ENCODE measurements at regions not wholly inside any gene's neighbourhood (a gene's known extent, or its start where the extent isn't known, plus 50 kb on each side); places are given as distances from the start of the nearest gene placed in this dataset.
"Not testable (repeated sequence)": the region's sequence is repeated elsewhere in the genome, so short reads cannot be mapped to it uniquely, and the experiment has no call there.

DNA sequence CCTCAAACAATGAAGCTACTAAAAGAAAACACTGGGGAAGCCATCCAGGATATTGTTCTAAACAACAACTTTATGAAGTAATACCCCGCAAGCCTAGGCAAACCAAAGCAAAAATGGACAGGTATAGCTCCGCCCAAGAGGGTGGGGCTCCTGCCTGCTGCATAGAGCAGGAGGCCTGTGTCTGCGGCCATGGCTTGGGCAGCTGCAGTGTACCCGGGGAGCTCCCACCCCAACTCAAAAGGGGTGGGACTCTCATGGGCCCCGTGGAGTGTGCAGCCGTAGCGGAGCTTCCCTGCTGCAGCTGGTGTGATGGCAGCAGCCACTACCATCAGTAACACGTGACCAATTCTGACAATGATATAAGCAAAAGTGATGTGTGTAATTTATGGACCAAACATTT, 264.2 kb upstream of the KITLG start:
- DNase-seq, result no peak
- Histone ChIP-seq H3K27me3 (replicated peaks in 2 of 5; ENCODE audit: control insufficient read depth in 4 of 5, insufficient read depth in 5 of 5, low read length in 4 of 5) (no peaks in the 10 kb centered on the region), H3K27ac (ENCODE audit: insufficient read depth in 1 of 2, low read depth in 1 of 2, low read length in 2 of 2, poor library complexity in 1 of 2, severe bottlenecking in 2 of 2) (no peak overlapping the region), H3K9me3 (ENCODE audit: control extremely low read depth in 1 of 5, control insufficient read depth in 4 of 5, insufficient read depth in 2 of 5, low read depth in 1 of 5, low read length in 4 of 5) (peaks cover 0 to 3% (median 0%) of the 10 kb centered on the region in 5 experiments), H3K4me1 (ENCODE audit: control extremely low read depth in 1 of 4, control insufficient read depth in 4 of 4, insufficient read depth in 4 of 4, low read length in 3 of 4) (no peaks in the 10 kb centered on the region), H3K36me3 (ENCODE audit: control insufficient read depth in 4 of 4, insufficient read depth in 4 of 4, low read length in 3 of 4) (no peaks in the 10 kb centered on the region), H3K4me3 (ENCODE audit: control insufficient read depth in 1 of 7, extremely low read depth in 1 of 7, insufficient read depth in 4 of 7, low read depth in 2 of 7, low read length in 6 of 7) (no peak overlapping the region)
- 78% methylated on average over 7 of the region's 8 CpGs for WGBS (ENCODE audit: insufficient coverage)
- POLR2A ChIA-PET, result no interaction called here
- CTCF ChIA-PET, result interaction anchor here (0.6 to 0.8 kb wide), 2 partner anchors 10 to 1077 kb away, joined by 3 read pairs; no protein-coding TSS in a partner anchor

DNA sequence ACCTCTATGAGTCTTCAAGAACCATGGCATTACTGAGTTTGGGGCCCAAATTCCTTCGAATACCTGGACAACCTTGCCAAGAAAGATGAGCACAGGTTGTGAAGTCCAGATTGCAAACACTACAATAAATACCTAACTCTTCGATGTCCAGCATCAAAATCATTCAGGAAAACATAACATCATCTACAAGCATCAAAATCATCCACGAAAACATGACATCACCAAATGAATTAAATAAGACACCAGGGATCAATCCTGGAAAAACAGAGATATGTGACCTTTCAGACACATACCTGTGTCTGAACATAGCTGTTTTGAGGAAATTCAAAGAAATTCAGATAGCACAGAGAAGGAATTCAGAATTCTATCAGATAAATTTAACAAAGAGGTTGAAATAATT, 262.0 kb upstream of the KITLG start:
- POLR2A ChIA-PET, result no interaction called here

DNA sequence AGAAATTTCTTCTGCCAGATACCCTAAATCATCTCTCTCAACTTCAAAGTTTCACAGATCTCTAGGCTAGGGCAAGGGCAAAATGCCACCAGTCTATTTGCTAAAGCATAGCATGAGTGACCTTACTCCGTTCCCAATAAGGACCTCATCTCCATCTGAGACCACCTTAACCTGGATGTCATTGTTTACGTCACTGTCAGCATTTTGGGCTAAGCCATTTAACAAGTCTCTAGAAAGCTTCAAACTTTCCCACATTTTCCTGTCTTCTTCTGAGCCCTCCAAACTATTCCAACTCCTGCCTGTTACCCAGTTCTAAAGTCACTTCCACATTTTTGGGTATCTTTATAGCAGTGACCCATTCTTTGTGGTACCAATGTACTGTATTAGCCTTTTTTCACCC, 259.2 kb upstream of the KITLG start:
- peaks cover 4 to 8% (median 5%) of the 10 kb centered on the region in 5 experiments for H3K9me3 ChIP-seq (ENCODE audit: control extremely low read depth in 1 of 5, control insufficient read depth in 4 of 5, insufficient read depth in 2 of 5, low read depth in 1 of 5, low read length in 4 of 5)
- H3K27ac ChIP-seq (ENCODE audit: insufficient read depth in 1 of 2, low read depth in 1 of 2, low read length in 2 of 2, poor library complexity in 1 of 2, severe bottlenecking in 2 of 2), result no peak overlapping the region
- CTCF ChIA-PET, result no interaction called here
- WGBS (ENCODE audit: insufficient coverage), result 96% methylated on average over 2 of the region's 2 CpGs
- POLR2A ChIA-PET, result no interaction called here
- no peak for DNase-seq
- no peaks in the 10 kb centered on the region for H3K27me3 ChIP-seq (replicated peaks in 2 of 5; ENCODE audit: control insufficient read depth in 4 of 5, insufficient read depth in 5 of 5, low read length in 4 of 5)
- no peak overlapping the region for H3K4me3 ChIP-seq (ENCODE audit: control insufficient read depth in 1 of 7, extremely low read depth in 1 of 7, insufficient read depth in 4 of 7, low read depth in 2 of 7, low read length in 6 of 7)
- no peaks in the 10 kb centered on the region for H3K36me3 ChIP-seq (ENCODE audit: control insufficient read depth in 4 of 4, insufficient read depth in 4 of 4, low read length in 3 of 4)
- H3K4me1 ChIP-seq (ENCODE audit: control extremely low read depth in 1 of 4, control insufficient read depth in 4 of 4, insufficient read depth in 4 of 4, low read length in 3 of 4), result no peaks in the 10 kb centered on the region

More for the DNA sequence above, 262.0 kb upstream of the KITLG start:
- 92% methylated on average over 2 of the region's 3 CpGs for WGBS (ENCODE audit: insufficient coverage)
- Histone ChIP-seq H3K4me3 (ENCODE audit: control insufficient read depth in 1 of 7, extremely low read depth in 1 of 7, insufficient read depth in 4 of 7, low read depth in 2 of 7, low read length in 6 of 7) (no peak overlapping the region), H3K9me3 (ENCODE audit: control extremely low read depth in 1 of 5, control insufficient read depth in 4 of 5, insufficient read depth in 2 of 5, low read depth in 1 of 5, low read length in 4 of 5) (peaks cover 0 to 8% (median 5%) of the 10 kb centered on the region in 5 experiments), H3K36me3 (ENCODE audit: control insufficient read depth in 4 of 4, insufficient read depth in 4 of 4, low read length in 3 of 4) (no peaks in the 10 kb centered on the region), H3K4me1 (ENCODE audit: control extremely low read depth in 1 of 4, control insufficient read depth in 4 of 4, insufficient read depth in 4 of 4, low read length in 3 of 4) (no peaks in the 10 kb centered on the region), H3K27me3 (replicated peaks in 2 of 5; ENCODE audit: control insufficient read depth in 4 of 5, insufficient read depth in 5 of 5, low read length in 4 of 5) (no peaks in the 10 kb centered on the region), H3K27ac (ENCODE audit: insufficient read depth in 1 of 2, low read depth in 1 of 2, low read length in 2 of 2, poor library complexity in 1 of 2, severe bottlenecking in 2 of 2) (no peak overlapping the region)
- no peak for DNase-seq
- CTCF ChIA-PET, result no interaction called here

DNA sequence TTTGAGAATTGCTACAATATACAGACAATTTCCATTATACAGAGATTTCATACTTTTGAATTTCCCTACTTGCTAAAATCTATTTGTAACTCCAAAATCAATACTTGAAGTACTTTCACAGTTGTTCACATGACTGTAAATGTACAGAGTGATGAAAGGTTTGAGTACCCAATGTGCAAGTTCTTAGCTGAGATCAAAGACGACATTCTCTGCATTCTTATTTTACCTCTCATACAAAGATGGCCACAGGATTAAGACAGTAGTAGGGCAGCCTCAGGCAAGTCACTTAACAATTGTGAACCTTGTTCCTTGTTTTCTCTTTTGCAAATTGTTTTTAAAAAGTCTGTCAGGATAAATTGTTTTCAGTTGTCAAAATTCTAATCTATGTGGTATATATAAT, 255.9 kb upstream of the KITLG start:
- 100% methylated on average over 1 of the region's 1 CpG for WGBS (ENCODE audit: insufficient coverage)
- POLR2A ChIA-PET, result no interaction called here
- Histone ChIP-seq H3K4me3 (ENCODE audit: control insufficient read depth in 1 of 7, extremely low read depth in 1 of 7, insufficient read depth in 4 of 7, low read depth in 2 of 7, low read length in 6 of 7) (no peak overlapping the region), H3K4me1 (ENCODE audit: control extremely low read depth in 1 of 4, control insufficient read depth in 4 of 4, insufficient read depth in 4 of 4, low read length in 3 of 4) (no peaks in the 10 kb centered on the region), H3K27ac (ENCODE audit: insufficient read depth in 1 of 2, low read depth in 1 of 2, low read length in 2 of 2, poor library complexity in 1 of 2, severe bottlenecking in 2 of 2) (no peak overlapping the region), H3K36me3 (ENCODE audit: control insufficient read depth in 4 of 4, insufficient read depth in 4 of 4, low read length in 3 of 4) (no peaks in the 10 kb centered on the region), H3K9me3 (ENCODE audit: control extremely low read depth in 1 of 5, control insufficient read depth in 4 of 5, insufficient read depth in 2 of 5, low read depth in 1 of 5, low read length in 4 of 5) (peaks cover 4 to 8% (median 5%) of the 10 kb centered on the region in 5 experiments), H3K27me3 (replicated peaks in 2 of 5; ENCODE audit: control insufficient read depth in 4 of 5, insufficient read depth in 5 of 5, low read length in 4 of 5) (no peaks in the 10 kb centered on the region)
- CTCF ChIA-PET, result no interaction called here
- no peak for DNase-seq

GRCh38 chr12:88834226-88834625, 254.0 kb upstream of the KITLG start:
- no peaks in the 10 kb centered on the region for H3K4me1 ChIP-seq (ENCODE audit: control extremely low read depth in 1 of 4, control insufficient read depth in 4 of 4, insufficient read depth in 4 of 4, low read length in 3 of 4)
- POLR2A ChIA-PET, result no interaction called here
- no peaks in the 10 kb centered on the region for H3K36me3 ChIP-seq (ENCODE audit: control insufficient read depth in 4 of 4, insufficient read depth in 4 of 4, low read length in 3 of 4)
- no peak for DNase-seq
- WGBS (ENCODE audit: insufficient coverage), result 100% methylated on average over 1 of the region's 1 CpG
- H3K27me3 ChIP-seq (replicated peaks in 2 of 5; ENCODE audit: control insufficient read depth in 4 of 5, insufficient read depth in 5 of 5, low read length in 4 of 5), result no peaks in the 10 kb centered on the region
- no peak overlapping the region for H3K4me3 ChIP-seq (ENCODE audit: control insufficient read depth in 1 of 7, extremely low read depth in 1 of 7, insufficient read depth in 4 of 7, low read depth in 2 of 7, low read length in 6 of 7)
- no peak overlapping the region for H3K27ac ChIP-seq (ENCODE audit: insufficient read depth in 1 of 2, low read depth in 1 of 2, low read length in 2 of 2, poor library complexity in 1 of 2, severe bottlenecking in 2 of 2)
- peaks cover 0 to 8% (median 5%) of the 10 kb centered on the region in 5 experiments for H3K9me3 ChIP-seq (ENCODE audit: control extremely low read depth in 1 of 5, control insufficient read depth in 4 of 5, insufficient read depth in 2 of 5, low read depth in 1 of 5, low read length in 4 of 5)
- CTCF ChIA-PET, result no interaction called here

- Histone ChIP-seq H3K27ac (ENCODE audit: insufficient read depth in 1 of 2, low read depth in 1 of 2, low read length in 2 of 2, poor library complexity in 1 of 2, severe bottlenecking in 2 of 2) (no peak overlapping the region), H3K9me3 (ENCODE audit: control extremely low read depth in 1 of 5, control insufficient read depth in 4 of 5, insufficient read depth in 2 of 5, low read depth in 1 of 5, low read length in 4 of 5) (peaks cover 0 to 5% (median 4%) of the 10 kb centered on the region in 5 experiments), H3K27me3 (replicated peaks in 2 of 5; ENCODE audit: control insufficient read depth in 4 of 5, insufficient read depth in 5 of 5, low read length in 4 of 5) (no peaks in the 10 kb centered on the region), H3K4me1 (ENCODE audit: control extremely low read depth in 1 of 4, control insufficient read depth in 4 of 4, insufficient read depth in 4 of 4, low read length in 3 of 4) (no peaks in the 10 kb centered on the region), H3K4me3 (ENCODE audit: control insufficient read depth in 1 of 7, extremely low read depth in 1 of 7, insufficient read depth in 4 of 7, low read depth in 2 of 7, low read length in 6 of 7) (no peak overlapping the region), H3K36me3 (ENCODE audit: control insufficient read depth in 4 of 4, insufficient read depth in 4 of 4, low read length in 3 of 4) (no peaks in the 10 kb centered on the region)
- DNase-seq, result no peak
- CTCF ChIA-PET, result no interaction called here
- POLR2A ChIA-PET, result no interaction called here
These were observed 253.4 kb upstream of the KITLG start for GRCh38 chr12:88833641-88834116.

DNA sequence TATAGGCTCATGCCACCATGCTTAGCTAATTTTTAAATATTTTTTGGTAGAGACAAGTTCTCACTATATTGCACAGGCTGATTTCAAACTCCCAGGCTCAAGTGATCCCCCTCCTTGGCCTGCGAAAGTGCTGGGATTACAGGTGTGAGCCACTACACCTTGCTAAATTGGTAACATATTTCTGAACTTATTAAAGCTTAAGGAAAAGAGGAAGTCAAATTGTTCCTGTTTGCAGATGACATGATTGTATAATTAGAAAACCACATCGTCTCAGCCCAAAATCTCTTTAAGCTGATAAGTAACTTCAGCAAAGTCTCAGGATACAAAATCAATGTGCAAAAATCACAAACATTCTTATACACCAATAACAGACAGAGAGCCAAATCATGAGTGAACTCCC, 248.3 kb upstream of the KITLG start:
- POLR2A ChIA-PET; H3K9me3 ChIP-seq (ENCODE audit: control extremely low read depth in 1 of 5, control insufficient read depth in 4 of 5, insufficient read depth in 2 of 5, low read depth in 1 of 5, low read length in 4 of 5); H3K36me3 ChIP-seq (ENCODE audit: control insufficient read depth in 4 of 4, insufficient read depth in 4 of 4, low read length in 3 of 4); H3K4me3 ChIP-seq (ENCODE audit: control insufficient read depth in 1 of 7, extremely low read depth in 1 of 7, insufficient read depth in 4 of 7, low read depth in 2 of 7, low read length in 6 of 7); CTCF ChIA-PET; H3K27me3 ChIP-seq (replicated peaks in 2 of 5; ENCODE audit: control insufficient read depth in 4 of 5, insufficient read depth in 5 of 5, low read length in 4 of 5); H3K4me1 ChIP-seq (ENCODE audit: control extremely low read depth in 1 of 4, control insufficient read depth in 4 of 4, insufficient read depth in 4 of 4, low read length in 3 of 4); H3K27ac ChIP-seq (ENCODE audit: insufficient read depth in 1 of 2, low read depth in 1 of 2, low read length in 2 of 2, poor library complexity in 1 of 2, severe bottlenecking in 2 of 2): not testable (repeated sequence)
- DNase-seq, result peak in 1 of 3 donors; percentile 1
- WGBS (ENCODE audit: insufficient coverage), result no CpG with 5 or more reads among the region's 2 CpGs
